ENCODE measurements at regions not wholly inside any gene's neighbourhood (a gene's known extent, or its start where the extent isn't known, plus 50 kb on each side); places are given as distances from the start of the nearest gene placed in this dataset.

- CTCF ChIA-PET = no interaction called here
- H3K27ac Mint-ChIP-seq = no peak overlapping the region
- no peaks in the 10 kb centered on the region for H3K9me3 ChIP-seq
- H3K4me1 Mint-ChIP-seq = no peaks in the 10 kb centered on the region
- H3K4me1 ChIP-seq (ENCODE audit: control insufficient read depth in 1 of 2, extremely low read depth in 1 of 2, insufficient read depth in 2 of 2, low read length in 2 of 2) = no peaks in the 10 kb centered on the region
- H3K9me3 Mint-ChIP-seq = no peaks in the 10 kb centered on the region
- ATAC-seq (replicated peaks in 1 of 4) (no peak), DNase-seq (no peak)
- H3K4me3 ChIP-seq (ENCODE audit: control insufficient read depth in 1 of 2, extremely low read depth in 1 of 2, low read length in 1 of 2) = no peak overlapping the region
- H3K27ac ChIP-seq (ENCODE audit: low read length) = no peak overlapping the region
- H3K36me3 Mint-ChIP-seq = no peaks in the 10 kb centered on the region
- H3K4me3 Mint-ChIP-seq = no peak overlapping the region
- peaks cover 20 to 31% of the 10 kb centered on the region in 2 donors for H3K27me3 Mint-ChIP-seq
- peaks cover 2 to 4% of the 10 kb centered on the region in 2 experiments for H3K27me3 ChIP-seq (replicated peaks in 1 of 2; ENCODE audit: control insufficient read depth in 2 of 2, extremely low read depth in 1 of 2, insufficient read depth in 2 of 2, low read length in 1 of 2)
- WGBS (ENCODE audit: insufficient coverage) = 67% methylated on average over 4 of the region's 5 CpGs
- H3K36me3 ChIP-seq (ENCODE audit: control insufficient read depth in 2 of 2, extremely low read depth in 1 of 2, insufficient read depth in 1 of 2, low read length in 1 of 2) = no peaks in the 10 kb centered on the region
- POLR2A ChIA-PET = no interaction called here
Measured at GRCh38 chr12:58241099-58241498, 299.7 kb downstream of the ATP23 start.

GRCh38 chr12:58242796-58243630 is 301.6 kb downstream of the ATP23 start:
- Histone ChIP-seq H3K9me3 (no peaks in the 10 kb centered on the region), H3K27me3 (replicated peaks in 1 of 2; ENCODE audit: control insufficient read depth in 2 of 2, extremely low read depth in 1 of 2, insufficient read depth in 2 of 2, low read length in 1 of 2) (peaks cover 0 to 2% of the 10 kb centered on the region in 2 experiments), H3K4me3 (ENCODE audit: control insufficient read depth in 1 of 2, extremely low read depth in 1 of 2, low read length in 1 of 2) (no peak overlapping the region), H3K36me3 (ENCODE audit: control insufficient read depth in 2 of 2, extremely low read depth in 1 of 2, insufficient read depth in 1 of 2, low read length in 1 of 2) (no peaks in the 10 kb centered on the region), H3K27ac (ENCODE audit: low read length) (no peak overlapping the region), H3K4me1 (ENCODE audit: control insufficient read depth in 1 of 2, extremely low read depth in 1 of 2, insufficient read depth in 2 of 2, low read length in 2 of 2) (no peaks in the 10 kb centered on the region)
- WGBS (ENCODE audit: insufficient coverage) = 58% methylated on average over 2 of the region's 4 CpGs
- Mint-ChIP-seq H3K27ac (no peak overlapping the region), H3K4me3 (no peak overlapping the region), H3K27me3 (peaks cover 7 to 16% of the 10 kb centered on the region in 2 donors), H3K36me3 (no peaks in the 10 kb centered on the region), H3K4me1 (no peaks in the 10 kb centered on the region), H3K9me3 (peaks cover 0 to 5% (median 0%) of the 10 kb centered on the region in 3 donors)
- DNase-seq = no peak
- no peak for ATAC-seq (replicated peaks in 1 of 4)
- POLR2A ChIA-PET = no interaction called here
- CTCF ChIA-PET = no interaction called here

- Mint-ChIP-seq H3K4me3 (no peak overlapping the region), H3K36me3 (no peaks in the 10 kb centered on the region), H3K27me3 (peaks cover 6 to 13% of the 10 kb centered on the region in 2 donors), H3K27ac (no peak overlapping the region), H3K9me3 (peaks cover 0 to 5% (median 0%) of the 10 kb centered on the region in 3 donors), H3K4me1 (no peaks in the 10 kb centered on the region)
- ChIA-PET CTCF (no interaction called here), POLR2A (no interaction called here)
- 94% methylated on average over 2 of the region's 4 CpGs for WGBS (ENCODE audit: insufficient coverage)
- Histone ChIP-seq H3K4me3 (ENCODE audit: control insufficient read depth in 1 of 2, extremely low read depth in 1 of 2, low read length in 1 of 2) (no peak overlapping the region), H3K4me1 (ENCODE audit: control insufficient read depth in 1 of 2, extremely low read depth in 1 of 2, insufficient read depth in 2 of 2, low read length in 2 of 2) (no peaks in the 10 kb centered on the region), H3K27me3 (replicated peaks in 1 of 2; ENCODE audit: control insufficient read depth in 2 of 2, extremely low read depth in 1 of 2, insufficient read depth in 2 of 2, low read length in 1 of 2) (no peaks in the 10 kb centered on the region), H3K27ac (ENCODE audit: low read length) (no peak overlapping the region), H3K9me3 (no peaks in the 10 kb centered on the region), H3K36me3 (ENCODE audit: control insufficient read depth in 2 of 2, extremely low read depth in 1 of 2, insufficient read depth in 1 of 2, low read length in 1 of 2) (no peaks in the 10 kb centered on the region)
- ATAC-seq (replicated peaks in 1 of 4) = no peak
- no peak for DNase-seq
Measured at GRCh38 chr12:58247633-58248032, 306.3 kb downstream of the ATP23 start.

GRCh38 chr12:58248599-58248998 is 307.2 kb downstream of the ATP23 start:
- Histone ChIP-seq H3K4me1 (ENCODE audit: control insufficient read depth in 1 of 2, extremely low read depth in 1 of 2, insufficient read depth in 2 of 2, low read length in 2 of 2) (no peaks in the 10 kb centered on the region), H3K4me3 (ENCODE audit: control insufficient read depth in 1 of 2, extremely low read depth in 1 of 2, low read length in 1 of 2) (no peak overlapping the region), H3K27ac (ENCODE audit: low read length) (no peak overlapping the region), H3K9me3 (no peaks in the 10 kb centered on the region), H3K27me3 (replicated peaks in 1 of 2; ENCODE audit: control insufficient read depth in 2 of 2, extremely low read depth in 1 of 2, insufficient read depth in 2 of 2, low read length in 1 of 2) (peaks cover 0 to 3% of the 10 kb centered on the region in 2 experiments), H3K36me3 (ENCODE audit: control insufficient read depth in 2 of 2, extremely low read depth in 1 of 2, insufficient read depth in 1 of 2, low read length in 1 of 2) (no peaks in the 10 kb centered on the region)
- H3K9me3 Mint-ChIP-seq = peaks cover 0 to 5% (median 0%) of the 10 kb centered on the region in 3 donors
- DNase-seq = no peak
- H3K27ac Mint-ChIP-seq = no peak overlapping the region
- ATAC-seq (replicated peaks in 1 of 4) = no peak
- ChIA-PET POLR2A (no interaction called here), CTCF (no interaction called here)
- no peak overlapping the region for H3K4me3 Mint-ChIP-seq
- H3K4me1 Mint-ChIP-seq = no peaks in the 10 kb centered on the region
- H3K36me3 Mint-ChIP-seq = no peaks in the 10 kb centered on the region
- H3K27me3 Mint-ChIP-seq = peaks cover 9 to 12% of the 10 kb centered on the region in 2 donors
- WGBS (ENCODE audit: insufficient coverage) = no CpG with 5 or more reads among the region's 3 CpGs

- CTCF ChIA-PET = no interaction called here
- Histone ChIP-seq H3K4me3 (ENCODE audit: control insufficient read depth in 1 of 2, extremely low read depth in 1 of 2, low read length in 1 of 2) (no peak overlapping the region), H3K4me1 (ENCODE audit: control insufficient read depth in 1 of 2, extremely low read depth in 1 of 2, insufficient read depth in 2 of 2, low read length in 2 of 2) (no peaks in the 10 kb centered on the region), H3K36me3 (ENCODE audit: control insufficient read depth in 2 of 2, extremely low read depth in 1 of 2, insufficient read depth in 1 of 2, low read length in 1 of 2) (no peaks in the 10 kb centered on the region), H3K27me3 (replicated peaks in 1 of 2; ENCODE audit: control insufficient read depth in 2 of 2, extremely low read depth in 1 of 2, insufficient read depth in 2 of 2, low read length in 1 of 2) (peaks cover 0 to 3% of the 10 kb centered on the region in 2 experiments), H3K27ac (ENCODE audit: low read length) (no peak overlapping the region), H3K9me3 (no peaks in the 10 kb centered on the region)
- peaks cover 0 to 5% (median 0%) of the 10 kb centered on the region in 3 donors for H3K9me3 Mint-ChIP-seq
- no peak overlapping the region for H3K27ac Mint-ChIP-seq
- no peaks in the 10 kb centered on the region for H3K36me3 Mint-ChIP-seq
- DNase-seq (no peak), ATAC-seq (replicated peaks in 1 of 4) (no peak)
- no peak overlapping the region for H3K4me3 Mint-ChIP-seq
- POLR2A ChIA-PET = no interaction called here
- H3K27me3 Mint-ChIP-seq = peaks cover 9 to 12% of the 10 kb centered on the region in 2 donors
- H3K4me1 Mint-ChIP-seq = no peaks in the 10 kb centered on the region
- WGBS (ENCODE audit: insufficient coverage) = 74% methylated on average over 2 of the region's 2 CpGs
Measured at GRCh38 chr12:58249610-58250009, 308.2 kb downstream of the ATP23 start.

- DNase-seq (no peak), ATAC-seq (replicated peaks in 1 of 4) (no peak)
- no peak overlapping the region for H3K27ac ChIP-seq (ENCODE audit: low read length)
Measured at GRCh38 chr12:58250077-58250476, 308.7 kb downstream of the ATP23 start.

More at GRCh38 chr12:58250077-58250476, 308.7 kb downstream of the ATP23 start:
- 92% methylated on average over 4 of the region's 5 CpGs for WGBS (ENCODE audit: insufficient coverage)
- H3K27me3 ChIP-seq (replicated peaks in 1 of 2; ENCODE audit: control insufficient read depth in 2 of 2, extremely low read depth in 1 of 2, insufficient read depth in 2 of 2, low read length in 1 of 2) = peaks cover 0 to 3% of the 10 kb centered on the region in 2 experiments
- H3K4me1 Mint-ChIP-seq = no peaks in the 10 kb centered on the region
- no peak overlapping the region for H3K4me3 ChIP-seq (ENCODE audit: control insufficient read depth in 1 of 2, extremely low read depth in 1 of 2, low read length in 1 of 2)
- H3K36me3 ChIP-seq (ENCODE audit: control insufficient read depth in 2 of 2, extremely low read depth in 1 of 2, insufficient read depth in 1 of 2, low read length in 1 of 2) = no peaks in the 10 kb centered on the region
- no peaks in the 10 kb centered on the region for H3K4me1 ChIP-seq (ENCODE audit: control insufficient read depth in 1 of 2, extremely low read depth in 1 of 2, insufficient read depth in 2 of 2, low read length in 2 of 2)
- peaks cover 9 to 14% of the 10 kb centered on the region in 2 donors for H3K27me3 Mint-ChIP-seq
- H3K9me3 Mint-ChIP-seq = peaks cover 0 to 5% (median 0%) of the 10 kb centered on the region in 3 donors
- H3K36me3 Mint-ChIP-seq = no peaks in the 10 kb centered on the region
- POLR2A ChIA-PET = no interaction called here
- H3K4me3 Mint-ChIP-seq = no peak overlapping the region
- H3K27ac Mint-ChIP-seq = no peak overlapping the region
- CTCF ChIA-PET = no interaction called here
- no peaks in the 10 kb centered on the region for H3K9me3 ChIP-seq
